GM12872 (cell line): ENCODE measurements at regions not wholly inside any gene's neighbourhood (a gene's known extent, or its start where the extent isn't known, plus 50 kb on each side); places are given as distances from the start of the nearest gene placed in this dataset.

Experiments used
- TF ChIP-seq, protein P1 (sequence below): IDR thresholded peaks from 3 replicates; pipeline ENCODE4 v1.5.1; 2011; ENCODE audit warnings: low read depth, mild to moderate bottlenecking, low read length, moderate library complexity; ENCODE audit not compliant: insufficient read depth

DNA sequence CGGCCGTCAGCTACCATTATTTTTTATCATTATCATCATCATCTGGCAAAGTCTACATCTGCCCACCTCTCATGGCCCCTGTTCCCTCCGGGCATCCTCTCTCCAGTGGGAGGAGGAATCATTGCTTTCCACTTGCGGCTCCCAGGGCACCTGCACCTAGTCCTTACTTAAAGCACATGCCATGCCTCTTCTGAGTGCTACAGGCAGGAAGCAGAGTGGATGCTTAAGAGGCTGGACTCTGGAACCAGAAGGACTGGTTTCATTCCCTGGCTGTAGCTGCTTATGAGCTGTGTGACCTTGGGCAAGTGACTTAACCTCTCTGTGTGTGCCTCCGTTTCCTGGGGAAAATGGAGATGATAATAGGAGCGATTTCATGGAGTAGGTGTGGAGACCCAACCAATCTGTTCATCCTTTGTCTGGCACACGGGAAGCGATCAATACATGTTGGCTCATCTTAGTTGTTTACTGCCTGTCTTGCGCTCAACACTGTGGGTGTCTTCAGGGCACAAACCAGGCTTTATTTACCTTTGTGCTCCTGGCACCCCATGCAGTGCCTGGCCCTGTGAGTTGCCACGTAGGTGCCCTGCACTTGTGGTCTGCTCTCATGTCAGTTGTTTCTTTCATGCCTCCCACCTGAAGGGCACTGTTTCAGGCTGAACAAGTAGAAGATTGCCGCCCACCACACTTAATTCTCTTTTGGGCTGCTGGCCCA, 317.0 kb upstream of the SULF2 start:
- TF ChIP-seq, protein P1, sequence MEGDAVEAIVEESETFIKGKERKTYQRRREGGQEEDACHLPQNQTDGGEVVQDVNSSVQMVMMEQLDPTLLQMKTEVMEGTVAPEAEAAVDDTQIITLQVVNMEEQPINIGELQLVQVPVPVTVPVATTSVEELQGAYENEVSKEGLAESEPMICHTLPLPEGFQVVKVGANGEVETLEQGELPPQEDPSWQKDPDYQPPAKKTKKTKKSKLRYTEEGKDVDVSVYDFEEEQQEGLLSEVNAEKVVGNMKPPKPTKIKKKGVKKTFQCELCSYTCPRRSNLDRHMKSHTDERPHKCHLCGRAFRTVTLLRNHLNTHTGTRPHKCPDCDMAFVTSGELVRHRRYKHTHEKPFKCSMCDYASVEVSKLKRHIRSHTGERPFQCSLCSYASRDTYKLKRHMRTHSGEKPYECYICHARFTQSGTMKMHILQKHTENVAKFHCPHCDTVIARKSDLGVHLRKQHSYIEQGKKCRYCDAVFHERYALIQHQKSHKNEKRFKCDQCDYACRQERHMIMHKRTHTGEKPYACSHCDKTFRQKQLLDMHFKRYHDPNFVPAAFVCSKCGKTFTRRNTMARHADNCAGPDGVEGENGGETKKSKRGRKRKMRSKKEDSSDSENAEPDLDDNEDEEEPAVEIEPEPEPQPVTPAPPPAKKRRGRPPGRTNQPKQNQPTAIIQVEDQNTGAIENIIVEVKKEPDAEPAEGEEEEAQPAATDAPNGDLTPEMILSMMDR = no peak

DNA sequence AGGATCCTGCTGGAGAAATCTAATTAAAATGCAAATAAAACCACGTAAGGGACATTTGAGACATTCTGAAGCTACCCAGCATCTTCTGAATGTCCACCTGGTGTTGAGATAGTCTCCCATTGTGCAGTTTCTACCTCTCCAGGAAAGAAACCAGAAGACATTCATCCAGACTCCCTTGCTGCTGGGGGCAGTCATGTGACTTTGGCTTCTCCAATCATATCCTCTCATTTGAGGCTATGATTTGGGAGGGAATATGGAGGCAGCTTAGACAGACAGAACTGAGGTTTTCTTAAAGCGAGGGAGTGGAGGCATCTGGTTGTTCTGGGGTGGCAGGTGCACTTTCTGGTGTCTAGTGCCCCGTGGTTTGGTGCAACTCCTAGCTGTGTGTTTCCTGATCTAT, 315.2 kb upstream of the SULF2 start:
- TF ChIP-seq, protein P1 = no peak

DNA sequence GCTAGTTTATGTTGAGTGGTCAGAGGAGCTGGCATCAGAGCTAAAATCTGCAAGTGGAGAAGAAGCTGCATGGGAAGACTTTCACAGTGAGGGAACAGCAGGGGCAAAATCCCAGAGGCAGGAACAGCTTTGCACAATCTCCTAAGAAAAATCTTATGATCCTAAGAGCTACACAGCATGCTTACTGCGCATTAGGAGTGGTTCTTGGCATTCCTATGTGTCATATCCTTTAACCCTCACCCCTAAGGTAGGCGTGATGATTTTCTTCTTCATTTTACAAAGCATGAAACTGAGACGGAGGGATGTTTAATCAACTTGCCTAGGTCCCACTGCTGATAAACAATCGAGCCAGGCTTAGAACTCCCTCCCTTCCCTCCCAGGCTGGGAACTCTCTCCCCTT, 313.6 kb upstream of the SULF2 start:
- TF ChIP-seq, protein P1 = no peak

DNA sequence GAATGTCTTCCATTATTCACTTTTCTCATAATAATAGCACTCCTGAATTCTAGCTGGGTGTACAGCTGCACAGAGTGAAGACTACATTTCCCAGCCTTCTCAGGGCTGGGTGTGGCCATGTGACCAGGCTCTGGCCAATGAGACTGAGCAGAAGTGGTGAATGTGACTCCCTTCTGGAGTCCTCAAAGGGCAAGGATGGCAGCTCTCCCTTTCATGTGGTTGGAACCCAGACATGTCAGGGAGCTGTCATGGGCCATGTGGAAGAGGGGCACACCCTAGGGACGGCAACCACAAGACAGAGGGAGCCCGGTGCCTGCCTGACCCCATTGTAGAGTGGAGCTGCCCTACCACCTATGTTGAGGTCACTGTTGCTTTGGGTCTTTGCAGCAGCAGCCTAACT, 312.8 kb upstream of the SULF2 start:
- TF ChIP-seq, protein P1 = no peak

DNA sequence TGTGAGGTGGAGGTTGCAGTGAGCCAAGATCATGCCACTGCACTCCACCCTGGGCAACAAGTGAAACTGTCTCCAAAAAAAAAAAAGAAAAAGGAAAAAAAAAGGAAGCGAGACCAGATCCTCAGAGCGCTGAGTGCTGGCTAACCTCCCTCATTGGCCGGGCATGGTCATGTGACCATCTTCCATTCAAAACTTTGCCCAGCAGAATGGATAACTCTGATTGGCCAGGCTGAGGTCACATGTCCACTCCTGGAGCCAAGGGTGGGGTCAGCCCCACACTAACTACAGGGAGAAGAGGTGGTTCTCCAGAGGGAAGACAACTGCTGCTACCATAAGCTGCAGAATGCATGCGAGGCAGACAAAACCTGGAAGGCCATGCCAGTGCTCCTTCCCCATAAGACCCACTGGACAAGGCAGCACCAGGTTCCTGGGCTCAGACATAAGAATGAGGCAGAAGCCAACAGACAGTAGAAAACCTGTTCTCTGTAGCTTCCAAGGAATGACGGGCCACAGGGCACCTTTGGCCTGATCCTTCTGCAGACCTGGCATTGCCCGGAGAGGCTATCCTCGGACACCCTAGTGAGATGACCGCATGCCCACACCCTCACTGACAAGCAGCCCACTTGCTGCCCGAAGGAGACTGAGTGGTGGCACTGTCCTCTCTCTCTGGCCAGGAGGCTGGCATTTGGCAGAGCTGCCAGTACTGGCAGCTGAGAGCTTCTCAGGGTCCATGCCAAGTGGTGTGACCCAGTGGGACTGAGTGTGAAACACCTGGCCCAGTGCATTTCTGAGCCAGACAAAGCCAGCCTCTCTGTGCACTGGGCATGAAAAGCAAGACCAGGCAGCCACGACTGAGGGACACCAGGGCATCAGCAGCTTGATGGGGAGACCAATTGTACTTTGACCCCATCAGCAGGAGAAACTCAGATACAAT, 311.9 kb upstream of the SULF2 start:
- TF ChIP-seq, protein P1 = no peak

DNA sequence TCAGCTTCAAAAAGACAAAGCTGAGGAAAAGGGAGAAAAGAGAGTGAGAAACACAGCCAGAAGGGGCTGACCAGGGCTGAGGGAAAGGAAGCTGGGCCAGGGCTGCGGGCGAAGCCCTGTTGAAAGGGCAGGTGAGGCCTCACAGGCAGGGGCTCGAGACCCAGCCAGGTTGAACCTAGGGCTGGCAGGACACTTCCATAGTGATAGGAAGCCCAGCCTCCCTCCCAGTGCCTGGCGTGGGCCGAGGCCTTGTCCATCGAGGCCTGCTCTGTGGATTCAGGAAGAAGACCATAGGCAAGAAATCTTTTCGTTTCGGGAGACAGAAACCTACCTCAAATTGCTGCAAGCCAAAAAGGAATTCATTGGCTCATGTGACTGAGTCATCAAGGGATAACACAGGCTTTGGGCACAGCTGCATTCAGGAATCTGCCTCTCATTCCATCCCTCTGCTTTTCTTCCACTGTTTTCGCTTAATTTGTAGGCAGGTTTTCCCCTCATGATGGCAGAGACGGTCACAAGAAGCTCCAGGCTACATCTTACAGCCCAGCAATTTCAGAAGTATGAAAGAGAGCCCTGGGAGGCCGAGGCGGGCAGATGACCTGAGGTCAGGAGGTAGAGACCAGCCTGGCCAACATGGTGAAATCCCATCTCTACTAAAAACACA, 311.1 kb upstream of the SULF2 start:
- TF ChIP-seq, protein P1 = no peak

DNA sequence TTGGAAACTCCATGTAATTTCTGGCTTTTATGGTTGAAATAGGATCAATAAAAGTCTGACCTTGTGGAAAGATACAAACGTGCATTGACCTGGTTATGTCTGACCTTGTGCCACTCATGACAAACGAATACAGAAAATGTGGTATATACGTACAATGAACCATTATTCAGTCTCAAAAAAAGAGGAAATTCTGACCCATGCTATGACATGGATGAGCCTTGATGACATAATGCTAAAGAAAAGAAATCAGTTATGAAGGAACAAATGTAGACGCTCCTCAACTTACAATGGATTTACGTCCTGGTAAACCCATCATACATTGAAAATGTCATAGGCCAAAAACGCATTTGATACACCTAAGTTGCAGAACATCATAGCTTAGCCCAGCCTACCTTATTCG, 309.7 kb upstream of the SULF2 start:
- TF ChIP-seq, protein P1 = no peak
